Activated naive CD4-positive, alpha-beta T cell treated with anti-CD3 and anti-CD28 coated beads, Interleukin-2, amount 50 U/mL, for 72 hours (primary cell): ENCODE measurements at regions not wholly inside any gene's neighbourhood (a gene's known extent, or its start where the extent isn't known, plus 50 kb on each side); places are given as distances from the start of the nearest gene placed in this dataset.

ENCODE experiments used
- ATAC-seq, 2 donors: fragments of 150-1000 bp; cut with Tn5 transposase; 2 replicates each; pipeline ENCODE4 v1.10.0; 2021; ENCODE audit warnings: mild to moderate bottlenecking in 2 of 2, moderate library complexity in 2 of 2
- DNase-seq, 2 donors: peaks; one replicate each; pipeline ENCODE4 v3.0.0; 2021 to 2022; ENCODE audit warnings: low spot score in 2 of 2
- H3K27ac Mint-ChIP-seq, 2 donors: one replicate each; pipeline ENCODE4 v1.8.0; 2022; ENCODE audit warnings: mild to moderate bottlenecking in 2 of 2, mixed read lengths in 2 of 2
- H3K36me3 Mint-ChIP-seq, 2 donors: one replicate each; pipeline ENCODE4 v1.8.0; 2022; ENCODE audit warnings: mixed read lengths in 2 of 2
- H3K9me3 Mint-ChIP-seq, 2 donors: one replicate each; pipeline ENCODE4 v1.8.0; 2022; ENCODE audit warnings: mixed read lengths in 2 of 2

- H3K27ac Mint-ChIP-seq: no peak overlapping the region
- H3K36me3 Mint-ChIP-seq: no peaks in the 10 kb centered on the region
- H3K9me3 Mint-ChIP-seq: peaks cover 9 to 15% of the 10 kb centered on the region in 2 donors
- DNase-seq (no peak), ATAC-seq (no peak)
These were observed 262.4 kb upstream of the RMST start for GRCh38 chr12:97200181-97200580.

GRCh38 chr12:97203408-97203807 is 259.2 kb upstream of the RMST start:
- Mint-ChIP-seq H3K36me3 (no peaks in the 10 kb centered on the region), H3K9me3 (peaks cover 4 to 24% of the 10 kb centered on the region in 2 donors), H3K27ac (no peak overlapping the region)
- ATAC-seq (no peak), DNase-seq (no peak)

- Mint-ChIP-seq H3K36me3 (no peaks in the 10 kb centered on the region), H3K27ac (no peak overlapping the region), H3K9me3 (peaks cover 7 to 15% of the 10 kb centered on the region in 2 donors)
- DNase-seq: no peak
- ATAC-seq: no peak
These were observed 252.6 kb upstream of the RMST start for GRCh38 chr12:97209997-97210396.

- DNase-seq: no peak
- Mint-ChIP-seq H3K36me3 (no peaks in the 10 kb centered on the region), H3K9me3 (peaks cover 7 to 10% of the 10 kb centered on the region in 2 donors), H3K27ac (no peak overlapping the region)
- ATAC-seq: no peak
These were observed 251.1 kb upstream of the RMST start for GRCh38 chr12:97211416-97211930.

GRCh38 chr12:97216848-97217247 is 245.8 kb upstream of the RMST start:
- no peak for DNase-seq
- H3K9me3 Mint-ChIP-seq: no peaks in the 10 kb centered on the region

GRCh38 chr12:97222391-97222790 is 240.2 kb upstream of the RMST start:
- no peak for ATAC-seq
- Mint-ChIP-seq H3K36me3 (no peaks in the 10 kb centered on the region), H3K27ac (no peak overlapping the region), H3K9me3 (peaks cover 0 to 3% of the 10 kb centered on the region in 2 donors)
- no peak for DNase-seq

More at GRCh38 chr12:97216848-97217247, 245.8 kb upstream of the RMST start:
- ATAC-seq: no peak
- Mint-ChIP-seq H3K27ac (no peak overlapping the region), H3K36me3 (no peaks in the 10 kb centered on the region)

GRCh38 chr12:97223419-97223818 is 239.2 kb upstream of the RMST start:
- peaks cover under 1 to 3% of the 10 kb centered on the region in 2 donors for H3K9me3 Mint-ChIP-seq
- DNase-seq: no peak
- peak in 1 of 2 donors; percentile 20 for ATAC-seq
- H3K27ac Mint-ChIP-seq: no peak overlapping the region
- no peaks in the 10 kb centered on the region for H3K36me3 Mint-ChIP-seq

GRCh38 chr12:97229004-97229403 is 233.6 kb upstream of the RMST start:
- ATAC-seq (no peak), DNase-seq (no peak)
- no peaks in the 10 kb centered on the region for H3K36me3 Mint-ChIP-seq
- H3K27ac Mint-ChIP-seq: peak overlapping the region in 1 of 2 donors; percentile 19
- H3K9me3 Mint-ChIP-seq: peaks cover 6 to 7% of the 10 kb centered on the region in 2 donors

GRCh38 chr12:97235102-97235501 is 227.5 kb upstream of the RMST start:
- Mint-ChIP-seq H3K27ac (no peak overlapping the region), H3K36me3 (no peaks in the 10 kb centered on the region), H3K9me3 (no peaks in the 10 kb centered on the region)
- no peak for DNase-seq
- no peak for ATAC-seq

- DNase-seq (no peak), ATAC-seq (no peak)
- no peaks in the 10 kb centered on the region for H3K36me3 Mint-ChIP-seq
- no peak overlapping the region for H3K27ac Mint-ChIP-seq
- H3K9me3 Mint-ChIP-seq: no peaks in the 10 kb centered on the region
These were observed 216.2 kb upstream of the RMST start for GRCh38 chr12:97246368-97246767.

GRCh38 chr12:97250483-97250882 is 212.1 kb upstream of the RMST start:
- no peaks in the 10 kb centered on the region for H3K36me3 Mint-ChIP-seq
- no peak for ATAC-seq
- DNase-seq: no peak
- H3K27ac Mint-ChIP-seq: no peak overlapping the region
- no peaks in the 10 kb centered on the region for H3K9me3 Mint-ChIP-seq

- no peak for ATAC-seq
These were observed 204.9 kb upstream of the RMST start for GRCh38 chr12:97257726-97258125.

GRCh38 chr12:97259098-97259497 is 203.5 kb upstream of the RMST start:
- peaks cover 0 to under 1% of the 10 kb centered on the region in 2 donors for H3K9me3 Mint-ChIP-seq
- ATAC-seq: no peak
- no peak overlapping the region for H3K27ac Mint-ChIP-seq

More at GRCh38 chr12:97257726-97258125, 204.9 kb upstream of the RMST start:
- H3K9me3 Mint-ChIP-seq: no peaks in the 10 kb centered on the region
- H3K36me3 Mint-ChIP-seq: no peaks in the 10 kb centered on the region
- peak overlapping the region in 1 of 2 donors; percentile 24 for H3K27ac Mint-ChIP-seq
- DNase-seq: no peak

GRCh38 chr12:97260786-97261185 is 201.8 kb upstream of the RMST start:
- ATAC-seq: no peak
- no peaks in the 10 kb centered on the region for H3K36me3 Mint-ChIP-seq
- no peak for DNase-seq
- H3K9me3 Mint-ChIP-seq: peaks cover 0 to 4% of the 10 kb centered on the region in 2 donors
- no peak overlapping the region for H3K27ac Mint-ChIP-seq

More at GRCh38 chr12:97259098-97259497, 203.5 kb upstream of the RMST start:
- H3K36me3 Mint-ChIP-seq: no peaks in the 10 kb centered on the region
- no peak for DNase-seq

GRCh38 chr12:97267166-97267565 is 195.4 kb upstream of the RMST start:
- no peak for DNase-seq
- ATAC-seq: no peak
- Mint-ChIP-seq H3K36me3 (no peaks in the 10 kb centered on the region), H3K27ac (no peak overlapping the region), H3K9me3 (peaks cover 0 to 4% of the 10 kb centered on the region in 2 donors)

GRCh38 chr12:97267594-97268202 is 194.9 kb upstream of the RMST start:
- no peak for DNase-seq
- ATAC-seq: no peak
- Mint-ChIP-seq H3K36me3 (no peaks in the 10 kb centered on the region), H3K9me3 (peaks cover 0 to 4% of the 10 kb centered on the region in 2 donors), H3K27ac (no peak overlapping the region)

- no peak for ATAC-seq
- DNase-seq: no peak
- no peaks in the 10 kb centered on the region for H3K36me3 Mint-ChIP-seq
- H3K27ac Mint-ChIP-seq: no peak overlapping the region
- H3K9me3 Mint-ChIP-seq: no peaks in the 10 kb centered on the region
These were observed 190.1 kb upstream of the RMST start for GRCh38 chr12:97272471-97272870.

GRCh38 chr12:97274386-97274785 is 188.2 kb upstream of the RMST start:
- no peak overlapping the region for H3K27ac Mint-ChIP-seq
- ATAC-seq: no peak
- no peaks in the 10 kb centered on the region for H3K36me3 Mint-ChIP-seq

More at GRCh38 chr12:97274386-97274785, 188.2 kb upstream of the RMST start:
- H3K9me3 Mint-ChIP-seq: no peaks in the 10 kb centered on the region
- DNase-seq: no peak
